NT2/D1 (cell line): ENCODE measurements at regions not wholly inside any gene's neighbourhood (a gene's known extent, or its start where the extent isn't known, plus 50 kb on each side); places are given as distances from the start of the nearest gene placed in this dataset.

ENCODE experiments used
- DNase-seq: peaks from one replicate; pipeline ENCODE4 v3.0.0-alpha.2; 2011; ENCODE audit warnings: low read depth, low spot score
- H3K27me3 ChIP-seq: 2 replicates; pipeline ENCODE4 v1.6.0; 2011; ENCODE audit warnings: mild to moderate bottlenecking; ENCODE audit not compliant: insufficient read length, insufficient read depth
- H3K36me3 ChIP-seq: 2 replicates; pipeline ENCODE4 v1.6.1; 2011; ENCODE audit warnings: mild to moderate bottlenecking, low read length, mixed read lengths; ENCODE audit not compliant: insufficient read depth, insufficient read length
- H3K4me1 ChIP-seq: 2 replicates; pipeline ENCODE4 v1.5.1; 2011; ENCODE audit not compliant: insufficient read depth, insufficient read length
- H3K4me3 ChIP-seq: 2 replicates; pipeline ENCODE4 v1.5.1; 2011; ENCODE audit warnings: low read depth; ENCODE audit not compliant: insufficient read length
- H3K9ac ChIP-seq: 2 replicates; pipeline ENCODE4 v1.6.0; 2011; ENCODE audit warnings: low read depth; ENCODE audit not compliant: insufficient read length
- H3K9me3 ChIP-seq: 2 replicates; pipeline ENCODE4 v1.5.1; 2011; ENCODE audit warnings: mild to moderate bottlenecking, low read length; ENCODE audit not compliant: insufficient read depth
- SUZ12 ChIP-seq: IDR thresholded peaks from 2 replicates; pipeline ENCODE4 v1.6.1; 2011; ENCODE audit not compliant: insufficient read length, insufficient read depth; ENCODE audit errors: extremely low read depth
- YY1 ChIP-seq: IDR thresholded peaks from 2 replicates; pipeline ENCODE4 v1.6.1; 2011; ENCODE audit not compliant: insufficient read length, insufficient read depth
- ZNF274 ChIP-seq: IDR thresholded peaks from 2 replicates; pipeline ENCODE4 v1.6.1; 2011; ENCODE audit warnings: mild to moderate bottlenecking, low read depth, low read length

DNA sequence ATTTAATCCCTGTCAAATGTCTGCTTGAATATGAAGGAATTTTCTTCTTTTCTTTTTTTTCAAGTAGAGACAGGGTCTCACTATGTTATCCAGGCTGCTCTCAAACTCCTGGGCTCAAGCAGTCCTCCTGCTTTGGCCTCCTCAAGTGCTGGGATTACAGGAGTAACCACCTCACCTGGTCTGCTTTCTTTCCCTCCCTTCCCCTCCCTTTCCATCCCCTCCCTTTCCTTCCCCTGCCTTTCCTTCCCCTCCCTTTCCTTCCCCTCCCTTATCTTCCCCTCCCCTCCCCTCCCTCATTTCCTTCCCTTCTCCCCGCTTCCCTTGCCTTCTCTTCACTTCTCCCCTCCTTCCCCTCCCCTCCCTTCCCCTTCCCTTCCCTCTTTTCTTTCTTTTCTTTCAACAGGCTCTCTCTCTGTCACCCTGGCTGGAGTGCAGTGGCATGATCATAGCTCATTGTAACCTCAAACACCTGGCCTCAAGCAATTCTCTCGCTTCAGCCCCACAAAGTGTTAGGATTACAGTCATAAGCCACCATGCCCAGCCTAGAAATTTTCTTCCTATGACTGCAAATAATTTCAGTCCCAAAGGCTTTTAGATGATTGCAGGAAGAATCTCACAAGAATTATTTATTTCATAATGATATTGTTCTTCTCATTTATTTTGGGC lies 168.9 kb downstream of the AASDH start:
- Histone ChIP-seq H3K9ac (no peak overlapping the region), H3K4me1 (no peaks in the 10 kb centered on the region), H3K36me3 (no peaks in the 10 kb centered on the region), H3K27me3 (no peaks in the 10 kb centered on the region), H3K4me3 (no peak overlapping the region), H3K9me3 (peaks cover 27% of the 10 kb centered on the region; the same call in 1 of the 2 replicates)
- TF ChIP-seq SUZ12: no peak
- TF ChIP-seq ZNF274: no peak
- no peak for DNase-seq

DNA sequence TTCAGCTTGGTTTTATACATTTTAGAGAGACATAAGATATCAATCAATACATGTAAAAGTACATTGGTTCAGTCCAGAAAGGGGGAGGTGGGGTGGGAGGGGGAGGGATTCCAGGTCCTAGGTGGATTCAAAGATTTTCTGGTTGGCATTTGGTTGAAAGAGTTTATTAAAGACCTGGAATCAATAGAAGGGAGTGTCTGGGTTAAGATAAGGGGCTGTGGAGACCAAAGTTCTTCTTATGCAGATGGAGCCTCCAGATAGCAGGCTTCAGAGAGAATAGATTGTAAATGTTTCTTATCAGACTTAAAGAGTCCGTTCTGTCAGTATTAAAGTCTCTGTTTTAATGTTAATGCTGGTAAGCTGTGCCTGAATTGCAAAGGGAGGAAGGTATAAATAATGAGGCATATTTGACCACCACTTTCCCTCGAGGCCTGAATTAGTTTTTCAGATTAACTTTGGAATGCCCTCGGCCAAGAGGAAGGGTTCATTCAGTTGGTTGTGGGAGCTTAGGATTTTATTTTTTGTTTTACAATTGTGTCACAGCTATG lies 169.9 kb downstream of the AASDH start:
- TF ChIP-seq YY1 (no peak), ZNF274 (no peak), SUZ12 (no peak)
- Histone ChIP-seq H3K36me3 (no peaks in the 10 kb centered on the region), H3K4me1 (no peaks in the 10 kb centered on the region), H3K9ac (no peak overlapping the region), H3K27me3 (peaks cover 5% of the 10 kb centered on the region), H3K4me3 (no peak overlapping the region), H3K9me3 (peaks cover 33% of the 10 kb centered on the region; the same call in 1 of the 2 replicates)
- no peak for DNase-seq

DNA sequence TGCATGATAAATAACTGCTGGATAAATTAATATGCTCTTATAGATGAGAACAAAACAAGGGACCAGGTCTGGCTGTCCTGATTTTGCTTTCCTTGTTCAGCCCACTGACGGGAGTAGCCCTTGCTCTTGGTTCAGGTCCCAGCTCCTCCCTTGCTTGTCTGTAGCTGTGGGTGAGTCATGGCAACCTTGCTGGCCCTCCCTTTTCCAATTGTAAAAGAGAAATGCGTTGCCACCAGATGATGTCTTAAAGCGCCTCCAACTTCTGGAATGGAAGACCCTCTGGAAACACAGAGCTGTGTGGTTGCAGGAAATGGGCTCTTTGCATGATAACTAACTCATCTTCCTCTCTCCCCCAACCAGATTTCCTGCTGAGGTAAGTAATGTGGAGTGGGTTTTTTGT lies 171.4 kb downstream of the AASDH start:
- H3K4me1 ChIP-seq: no peaks in the 10 kb centered on the region
- DNase-seq: no peak
- H3K9me3 ChIP-seq: peaks cover 48% of the 10 kb centered on the region; the same call in 1 of the 2 replicates
- TF ChIP-seq ZNF274: no peak
- TF ChIP-seq SUZ12: no peak
- no peak for TF ChIP-seq YY1
- H3K27me3 ChIP-seq: peaks cover 12% of the 10 kb centered on the region
- no peaks in the 10 kb centered on the region for H3K36me3 ChIP-seq
- no peak overlapping the region for H3K4me3 ChIP-seq
- no peak overlapping the region for H3K9ac ChIP-seq

DNA sequence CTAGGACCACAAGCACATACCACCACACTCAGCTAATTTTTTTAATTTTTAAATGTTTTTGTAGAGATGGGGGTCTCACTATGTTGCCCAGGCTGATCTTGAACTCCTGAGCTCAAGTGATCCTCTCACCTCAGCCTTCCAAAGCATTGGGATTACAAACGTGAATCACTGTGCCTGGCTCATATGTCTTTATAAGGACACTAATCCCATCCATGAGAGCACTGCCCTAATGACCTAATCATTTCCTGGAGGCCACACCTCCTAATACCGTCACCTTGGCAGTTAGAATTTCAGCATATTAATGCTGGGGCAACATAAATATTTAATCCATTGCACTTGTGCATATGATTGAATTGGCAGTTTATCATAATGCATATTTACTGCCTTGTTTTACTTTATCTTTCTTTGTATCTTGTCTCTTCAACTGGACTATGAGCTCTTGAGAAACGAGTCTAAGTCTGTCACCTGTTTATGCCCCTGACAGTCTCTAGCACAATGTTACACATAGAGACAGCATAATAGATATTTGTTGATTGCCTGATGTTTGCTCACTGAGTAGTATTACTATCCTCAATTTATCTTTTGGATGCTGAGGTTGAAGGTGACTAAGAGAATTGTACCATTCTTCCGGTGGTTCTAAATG lies 172.0 kb downstream of the AASDH start:
- TF ChIP-seq ZNF274 (no peak), SUZ12 (no peak), YY1 (no peak)
- H3K9me3 ChIP-seq: peaks cover 52% of the 10 kb centered on the region; the same call in 1 of the 2 replicates
- H3K36me3 ChIP-seq: no peaks in the 10 kb centered on the region
- DNase-seq: no peak
- no peaks in the 10 kb centered on the region for H3K4me1 ChIP-seq
- H3K9ac ChIP-seq: no peak overlapping the region
- no peak overlapping the region for H3K4me3 ChIP-seq
- H3K27me3 ChIP-seq: peaks cover 12% of the 10 kb centered on the region

DNA sequence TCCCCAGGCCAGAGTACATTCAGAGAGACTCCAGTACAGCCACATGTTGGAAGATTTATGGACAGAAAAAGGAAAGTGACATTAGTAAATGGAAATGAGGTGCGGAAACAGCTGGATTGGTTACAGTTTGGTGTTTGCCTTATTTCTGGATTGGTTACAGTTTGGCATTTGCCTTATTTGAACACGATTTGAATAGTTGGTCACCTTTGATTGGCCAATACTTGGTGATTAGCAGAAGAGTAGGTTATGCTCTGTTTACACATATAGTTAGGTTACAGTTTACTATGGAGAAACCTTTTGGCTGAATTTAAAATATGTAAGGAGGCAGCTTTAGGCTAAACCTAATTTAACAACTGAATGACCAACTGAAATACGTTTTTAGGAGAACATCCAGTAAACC lies 173.7 kb downstream of the AASDH start:
- Histone ChIP-seq H3K36me3 (no peaks in the 10 kb centered on the region), H3K4me1 (no peaks in the 10 kb centered on the region), H3K4me3 (no peak overlapping the region), H3K9ac (no peak overlapping the region), H3K9me3 (peaks cover 46% of the 10 kb centered on the region; the same call in 1 of the 2 replicates), H3K27me3 (peaks cover 12% of the 10 kb centered on the region)
- no peak for DNase-seq
- TF ChIP-seq YY1: no peak
- TF ChIP-seq SUZ12: no peak
- no peak for TF ChIP-seq ZNF274

DNA sequence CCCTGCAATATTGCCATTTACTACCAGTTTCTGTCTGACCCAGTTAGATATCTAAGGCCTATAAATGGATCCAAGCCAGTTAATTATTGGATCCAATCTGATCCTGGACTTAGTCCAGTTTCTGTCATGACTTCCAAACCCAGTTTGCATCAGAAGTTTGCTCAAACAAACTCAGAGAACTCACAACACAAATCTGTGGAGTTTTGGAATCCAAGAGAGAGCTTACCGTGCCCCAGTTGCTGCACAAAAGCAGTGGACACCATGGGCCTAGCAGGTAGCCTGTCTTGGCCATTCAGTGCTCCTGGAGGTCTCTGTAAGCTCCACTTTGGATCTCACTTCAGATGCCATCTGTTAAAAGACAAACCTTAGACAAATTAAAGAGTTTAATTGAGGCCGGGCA lies 174.5 kb downstream of the AASDH start:
- Histone ChIP-seq H3K4me3 (no peak overlapping the region), H3K27me3 (peaks cover 19% of the 10 kb centered on the region), H3K9me3 (peaks cover 40% of the 10 kb centered on the region; the same call in 1 of the 2 replicates), H3K4me1 (no peaks in the 10 kb centered on the region), H3K36me3 (no peaks in the 10 kb centered on the region), H3K9ac (no peak overlapping the region)
- no peak for DNase-seq
- TF ChIP-seq YY1: no peak
- no peak for TF ChIP-seq SUZ12
- no peak for TF ChIP-seq ZNF274

DNA sequence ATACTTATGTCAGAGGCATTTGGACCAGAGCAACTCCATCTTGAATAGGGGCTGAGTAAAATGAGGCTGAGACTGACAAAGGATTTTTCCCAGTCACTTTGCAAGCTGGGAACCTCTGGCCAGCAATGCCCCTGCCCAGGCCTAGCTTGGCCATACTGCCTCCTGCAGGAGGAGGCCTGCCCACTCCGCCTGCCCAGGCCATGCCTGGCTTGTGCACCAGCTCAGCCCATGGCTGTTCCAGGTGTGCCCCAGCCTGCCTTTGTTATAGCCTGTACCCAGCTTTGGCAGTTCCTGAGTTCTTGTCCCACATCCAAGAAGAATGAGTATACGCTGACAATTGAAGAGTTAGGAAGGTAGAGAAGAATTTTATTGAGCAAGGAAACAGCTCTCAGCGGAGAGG lies 176.1 kb downstream of the AASDH start:
- no peaks in the 10 kb centered on the region for H3K36me3 ChIP-seq
- peaks cover 30% of the 10 kb centered on the region; the same call in 1 of the 2 replicates for H3K9me3 ChIP-seq
- H3K4me1 ChIP-seq: no peaks in the 10 kb centered on the region
- no peak for DNase-seq
- H3K27me3 ChIP-seq: peaks cover 25% of the 10 kb centered on the region
- no peak for TF ChIP-seq SUZ12
- H3K4me3 ChIP-seq: no peak overlapping the region
- H3K9ac ChIP-seq: no peak overlapping the region
